Muscle layer of duodenum (tissue), 2 donors: ENCODE measurements at regions not wholly inside any gene's neighbourhood (a gene's known extent, or its start where the extent isn't known, plus 50 kb on each side); places are given as distances from the start of the nearest gene placed in this dataset.

Source experiments
- H3K27ac ChIP-seq: one replicate; pipeline ENCODE4 v1.7.0; 2013; ENCODE audit warnings: mild to moderate bottlenecking, low read length
- H3K27me3 ChIP-seq: one replicate; pipeline ENCODE4 v1.7.0; 2013; ENCODE audit warnings: low read depth, mild to moderate bottlenecking, control low read depth, low read length
- H3K36me3 ChIP-seq, 2 donors: one replicate each; pipeline ENCODE4 v1.7.0; 2013; ENCODE audit warnings: low read length in 2 of 2, control low read depth in 1 of 2, mild to moderate bottlenecking in 1 of 2; ENCODE audit not compliant: insufficient read depth in 2 of 2, control insufficient read depth in 1 of 2
- H3K4me1 ChIP-seq, 2 donors: one replicate each; pipeline ENCODE4 v1.7.0; 2013; ENCODE audit warnings: low read length in 2 of 2, mild to moderate bottlenecking in 2 of 2, control low read depth in 1 of 2, moderate library complexity in 1 of 2; ENCODE audit not compliant: insufficient read depth in 2 of 2, control insufficient read depth in 1 of 2
- H3K4me3 ChIP-seq, 2 donors: one replicate each; pipeline ENCODE4 v1.7.0; 2013; ENCODE audit warnings: low read length in 2 of 2, low read depth in 1 of 2, mild to moderate bottlenecking in 1 of 2
- H3K9me3 ChIP-seq, 2 donors: one replicate each; pipeline ENCODE4 v1.7.0; 2013; ENCODE audit warnings: low read length in 2 of 2, control low read depth in 1 of 2, mild to moderate bottlenecking in 1 of 2; ENCODE audit not compliant: control insufficient read depth in 1 of 2
- donor health status: healthy.

DNA sequence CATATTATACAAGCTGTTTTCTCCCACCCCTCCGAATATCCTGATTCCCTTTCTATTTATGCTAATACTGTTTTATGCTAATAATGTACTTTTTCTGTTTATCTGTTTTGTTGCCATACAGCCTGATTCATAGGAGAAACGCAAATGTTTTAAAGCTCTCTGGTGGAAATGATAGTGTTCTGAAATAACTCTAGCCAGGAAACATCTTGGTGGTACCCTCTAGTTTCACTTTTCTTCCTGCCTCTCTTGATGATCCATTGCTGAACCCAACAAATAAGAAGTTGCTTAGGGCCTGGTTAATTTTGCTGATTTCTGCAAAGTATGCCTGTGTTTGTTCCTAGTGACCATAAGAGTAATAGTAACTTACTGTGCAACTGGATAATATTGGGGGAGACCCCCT is 148.4 kb upstream of the KCTD1 start:
- no peaks in the 10 kb centered on the region for H3K27me3 ChIP-seq
- no peaks in the 10 kb centered on the region for H3K4me1 ChIP-seq
- H3K9me3 ChIP-seq, result no peaks in the 10 kb centered on the region
- H3K4me3 ChIP-seq, result no peak overlapping the region
- H3K36me3 ChIP-seq, result no peaks in the 10 kb centered on the region
- H3K27ac ChIP-seq, result no peak overlapping the region

DNA sequence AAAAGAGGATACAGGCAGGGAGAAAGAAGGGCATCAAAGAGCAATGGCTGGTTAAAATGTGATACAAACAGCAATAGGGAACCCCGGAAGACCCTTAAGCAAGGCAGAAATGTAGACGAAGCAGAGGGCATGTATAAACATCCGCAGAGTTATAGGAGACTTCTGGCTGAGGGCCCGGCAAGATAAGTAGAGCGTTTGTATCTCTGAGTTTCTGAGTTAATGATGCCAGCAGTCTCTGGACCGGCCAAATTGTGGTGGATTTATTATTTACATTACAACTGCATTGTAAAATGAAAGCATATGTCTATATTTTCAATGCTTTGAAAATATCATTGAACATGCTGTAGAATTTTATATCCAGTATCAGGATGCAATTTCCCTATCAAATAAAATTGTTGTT is 148.0 kb upstream of the KCTD1 start:
- no peak overlapping the region for H3K4me3 ChIP-seq
- H3K4me1 ChIP-seq, result no peaks in the 10 kb centered on the region
- no peaks in the 10 kb centered on the region for H3K27me3 ChIP-seq
- no peak overlapping the region for H3K27ac ChIP-seq
- no peaks in the 10 kb centered on the region for H3K9me3 ChIP-seq
- no peaks in the 10 kb centered on the region for H3K36me3 ChIP-seq

- H3K4me1 ChIP-seq, result no peaks in the 10 kb centered on the region
- no peak overlapping the region for H3K27ac ChIP-seq
- no peak overlapping the region for H3K4me3 ChIP-seq
- H3K9me3 ChIP-seq, result no peaks in the 10 kb centered on the region
- H3K27me3 ChIP-seq, result no peaks in the 10 kb centered on the region
- no peaks in the 10 kb centered on the region for H3K36me3 ChIP-seq
Measured at GRCh38 chr18:26689226-26689879, 141.0 kb upstream of the KCTD1 start.

GRCh38 chr18:26686532-26686931 is 138.2 kb upstream of the KCTD1 start:
- no peaks in the 10 kb centered on the region for H3K4me1 ChIP-seq
- H3K4me3 ChIP-seq, result no peak overlapping the region
- H3K9me3 ChIP-seq, result no peaks in the 10 kb centered on the region
- H3K36me3 ChIP-seq, result no peaks in the 10 kb centered on the region
- no peaks in the 10 kb centered on the region for H3K27me3 ChIP-seq
- H3K27ac ChIP-seq, result no peak overlapping the region

- H3K4me3 ChIP-seq, result no peak overlapping the region
- no peaks in the 10 kb centered on the region for H3K4me1 ChIP-seq
- no peaks in the 10 kb centered on the region for H3K27me3 ChIP-seq
- no peaks in the 10 kb centered on the region for H3K36me3 ChIP-seq
- H3K9me3 ChIP-seq, result no peaks in the 10 kb centered on the region
- no peak overlapping the region for H3K27ac ChIP-seq
Measured at GRCh38 chr18:26685438-26686157, 137.2 kb upstream of the KCTD1 start.

DNA sequence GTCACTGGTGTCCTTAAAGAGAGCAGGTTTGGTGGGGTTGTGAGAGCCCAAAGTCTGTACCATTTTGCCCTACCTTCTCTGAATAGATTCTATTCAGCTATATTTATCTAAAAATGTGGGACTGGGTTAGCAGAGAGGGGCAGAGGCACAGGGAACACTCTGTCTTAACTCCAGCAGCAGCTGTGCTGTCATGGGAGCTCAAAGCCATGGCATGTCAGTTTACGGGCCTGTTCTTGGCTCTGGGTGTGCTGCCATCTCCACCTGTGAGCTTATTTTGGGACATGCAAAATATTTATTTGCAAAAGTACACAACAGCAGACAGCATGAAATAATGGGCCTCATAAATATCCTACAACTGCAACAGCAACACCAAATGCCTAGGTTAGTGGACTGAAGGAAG is 129.6 kb upstream of the KCTD1 start:
- Histone ChIP-seq H3K4me3 (no peak overlapping the region), H3K27ac (no peak overlapping the region), H3K4me1 (no peaks in the 10 kb centered on the region), H3K36me3 (no peaks in the 10 kb centered on the region), H3K9me3 (no peaks in the 10 kb centered on the region), H3K27me3 (no peaks in the 10 kb centered on the region)

DNA sequence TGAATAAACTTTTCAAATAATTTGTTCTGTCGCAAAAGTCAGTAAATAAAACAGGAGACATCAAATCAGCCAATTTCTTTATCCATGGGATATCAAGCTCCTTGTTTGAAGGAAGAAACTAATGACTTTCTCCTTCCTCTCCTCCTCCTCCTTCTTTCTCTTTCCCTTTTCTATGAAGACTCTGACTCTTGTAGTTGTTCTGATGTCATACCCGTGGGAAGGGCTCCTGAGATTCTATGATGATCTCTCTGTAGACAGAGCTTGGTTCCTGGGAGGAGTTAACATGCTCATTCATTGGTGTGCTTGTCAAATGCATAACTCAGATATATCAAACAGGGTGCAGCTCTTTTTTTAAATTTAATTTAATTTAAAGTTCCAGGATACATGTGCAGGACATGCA is 118.7 kb upstream of the KCTD1 start:
- H3K27me3 ChIP-seq, result no peaks in the 10 kb centered on the region
- H3K4me1 ChIP-seq, result no peaks in the 10 kb centered on the region
- H3K36me3 ChIP-seq, result no peaks in the 10 kb centered on the region
- H3K9me3 ChIP-seq, result no peaks in the 10 kb centered on the region
- no peak overlapping the region for H3K27ac ChIP-seq
- H3K4me3 ChIP-seq, result no peak overlapping the region

GRCh38 chr18:26662996-26663395 is 114.6 kb upstream of the KCTD1 start:
- H3K27ac ChIP-seq, result no peak overlapping the region
- no peak overlapping the region for H3K4me3 ChIP-seq
- H3K4me1 ChIP-seq, result peaks cover 2 to 4% of the 10 kb centered on the region in 2 donors
- H3K27me3 ChIP-seq, result no peaks in the 10 kb centered on the region
- no peaks in the 10 kb centered on the region for H3K9me3 ChIP-seq
- no peaks in the 10 kb centered on the region for H3K36me3 ChIP-seq

GRCh38 chr18:26657631-26658581 is 109.6 kb upstream of the KCTD1 start:
- Histone ChIP-seq H3K36me3 (no peaks in the 10 kb centered on the region), H3K27ac (peak overlapping the region; percentile 14), H3K9me3 (no peaks in the 10 kb centered on the region), H3K4me3 (peak overlapping the region; percentile 66 to 77), H3K27me3 (no peaks in the 10 kb centered on the region), H3K4me1 (peaks cover 8 to 19% of the 10 kb centered on the region in 2 donors)

- Histone ChIP-seq H3K36me3 (no peaks in the 10 kb centered on the region), H3K9me3 (no peaks in the 10 kb centered on the region), H3K27me3 (no peaks in the 10 kb centered on the region), H3K4me3 (peak overlapping the region; percentile 66 to 77), H3K27ac (peak overlapping the region; percentile 14), H3K4me1 (peaks cover 8 to 19% of the 10 kb centered on the region in 2 donors)
Measured at GRCh38 chr18:26656944-26657536, 108.7 kb upstream of the KCTD1 start.

- Histone ChIP-seq H3K9me3 (no peaks in the 10 kb centered on the region), H3K4me1 (peaks cover 8 to 19% of the 10 kb centered on the region in 2 donors), H3K36me3 (no peaks in the 10 kb centered on the region), H3K27ac (no peak overlapping the region), H3K4me3 (peak overlapping the region; percentile 24 to 69), H3K27me3 (no peaks in the 10 kb centered on the region)
Measured at GRCh38 chr18:26656431-26656943, 108.1 kb upstream of the KCTD1 start.
